Fibroblast of skin of back (primary cell): ENCODE measurements at regions not wholly inside any gene's neighbourhood (a gene's known extent, or its start where the extent isn't known, plus 50 kb on each side); places are given as distances from the start of the nearest gene placed in this dataset.

Experiments used
- DNase-seq: peaks from one replicate; pipeline ENCODE4 v3.0.0-alpha.2; 2013

- DNase-seq, result no peak
Measured at GRCh38 chr2:5285872-5286769, 406.1 kb upstream of the SOX11 start.

- no peak for DNase-seq
Measured at GRCh38 chr2:5287558-5288334, 404.4 kb upstream of the SOX11 start.

- peak; percentile 10 for DNase-seq
Measured at GRCh38 chr2:5290900-5291546, 401.2 kb upstream of the SOX11 start.

GRCh38 chr2:5304640-5305039, 387.5 kb upstream of the SOX11 start:
- DNase-seq, result no peak

GRCh38 chr2:5315041-5315440, 377.1 kb upstream of the SOX11 start:
- DNase-seq, result no peak

GRCh38 chr2:5315512-5315911, 376.7 kb upstream of the SOX11 start:
- DNase-seq, result no peak

- no peak for DNase-seq
Measured at GRCh38 chr2:5316001-5316490, 376.1 kb upstream of the SOX11 start.

- no peak for DNase-seq
Measured at GRCh38 chr2:5319493-5319892, 372.7 kb upstream of the SOX11 start.

GRCh38 chr2:5322396-5322795, 369.8 kb upstream of the SOX11 start:
- DNase-seq, result no peak

GRCh38 chr2:5325523-5325922, 366.7 kb upstream of the SOX11 start:
- no peak for DNase-seq

GRCh38 chr2:5328826-5329225, 363.4 kb upstream of the SOX11 start:
- DNase-seq, result no peak

- no peak for DNase-seq
Measured at GRCh38 chr2:5329763-5330162, 362.4 kb upstream of the SOX11 start.

GRCh38 chr2:5330961-5331360, 361.2 kb upstream of the SOX11 start:
- no peak for DNase-seq

- no peak for DNase-seq
Measured at GRCh38 chr2:5332925-5333324, 359.3 kb upstream of the SOX11 start.

GRCh38 chr2:5339473-5339872, 352.7 kb upstream of the SOX11 start:
- no peak for DNase-seq

GRCh38 chr2:5343785-5344335, 348.3 kb upstream of the SOX11 start:
- no peak for DNase-seq

GRCh38 chr2:5352286-5352685, 339.9 kb upstream of the SOX11 start:
- DNase-seq, result no peak

- no peak for DNase-seq
Measured at GRCh38 chr2:5353565-5353964, 338.6 kb upstream of the SOX11 start.

GRCh38 chr2:5359397-5359796, 332.8 kb upstream of the SOX11 start:
- no peak for DNase-seq

GRCh38 chr2:5360081-5360480, 332.1 kb upstream of the SOX11 start:
- no peak for DNase-seq

- DNase-seq, result peak; percentile 23
Measured at GRCh38 chr2:5364361-5364760, 327.8 kb upstream of the SOX11 start.

GRCh38 chr2:5365871-5366461, 326.2 kb upstream of the SOX11 start:
- DNase-seq, result peak; percentile 67
